Fibroblast of lung (primary cell): ENCODE measurements at regions not wholly inside any gene's neighbourhood (a gene's known extent, or its start where the extent isn't known, plus 50 kb on each side); places are given as distances from the start of the nearest gene placed in this dataset.

ENCODE experiments used
- DNase-seq, 2 donors: peaks; one replicate each; pipeline versions ENCODE4 v3.0.0 to v3.0.0-alpha.2; 2010; ENCODE audit warnings: low read depth in 2 of 2
- H2AFZ ChIP-seq: 2 replicates; pipeline ENCODE4 v1.5.1; 2012; ENCODE audit warnings: low read length, control low read depth, inconsistent platforms
- H3K27ac ChIP-seq: 2 replicates; pipeline ENCODE4 v1.5.1; 2011; ENCODE audit warnings: low read length, control low read depth; ENCODE audit not compliant: insufficient read depth
- H3K27me3 ChIP-seq: 2 replicates; pipeline ENCODE4 v1.5.1; 2011; ENCODE audit warnings: mild to moderate bottlenecking, low read length; ENCODE audit not compliant: control insufficient read depth, insufficient read depth
- H3K36me3 ChIP-seq: 2 replicates; pipeline ENCODE4 v1.5.1; 2011; ENCODE audit warnings: low read length; ENCODE audit not compliant: control insufficient read depth, insufficient read depth
- H3K4me1 ChIP-seq: 2 replicates; pipeline ENCODE4 v1.5.1; 2011; ENCODE audit warnings: low read length; ENCODE audit not compliant: control insufficient read depth, insufficient read depth; ENCODE audit errors: extremely low read depth
- H3K4me2 ChIP-seq: 2 replicates; pipeline ENCODE4 v1.5.1; 2011; ENCODE audit warnings: low read length, control low read depth; ENCODE audit not compliant: insufficient read depth; ENCODE audit errors: extremely low read depth
- H3K4me3 ChIP-seq, 4 experiments: fragments of 200-600 bp in 1 of 4; sonication (generic) in 1 of 4; replicated peaks in 1 of 4; 2 replicates each; pipeline ENCODE4 v1.5.1; 2011 to 2016; ENCODE audit warnings: low read length in 4 of 4, low read depth in 3 of 4, mild to moderate bottlenecking in 3 of 4, control low read depth in 2 of 4, inconsistent platforms in 1 of 4, mixed read lengths in 1 of 4; ENCODE audit not compliant: insufficient read depth in 1 of 4; ENCODE audit errors: control extremely low read depth in 1 of 4
- H3K79me2 ChIP-seq: 2 replicates; pipeline ENCODE4 v1.5.1; 2012; ENCODE audit warnings: mild to moderate bottlenecking, low read length, inconsistent platforms; ENCODE audit not compliant: control insufficient read depth, insufficient read depth
- H3K9ac ChIP-seq: 2 replicates; pipeline ENCODE4 v1.5.1; 2011; ENCODE audit warnings: mild to moderate bottlenecking, low read length, control low read depth; ENCODE audit not compliant: insufficient read depth
- H3K9me3 ChIP-seq: 2 replicates; pipeline ENCODE4 v1.5.1; 2012; ENCODE audit warnings: low read depth, low read length; ENCODE audit not compliant: control insufficient read depth, insufficient read depth
- H4K20me1 ChIP-seq: 2 replicates; pipeline ENCODE4 v1.5.1; 2011; ENCODE audit warnings: low read length; ENCODE audit not compliant: control insufficient read depth, insufficient read depth; ENCODE audit errors: extremely low read depth
- EZH2 ChIP-seq: IDR thresholded peaks from 2 replicates; pipeline ENCODE4 v1.5.1; 2012; ENCODE audit warnings: low read length, control low read depth, mild to moderate bottlenecking; ENCODE audit errors: missing control alignments
- TF ChIP-seq, protein P1 (sequence below), 2 donors: IDR thresholded peaks in 1 of 2; conservative IDR thresholded peaks in 1 of 2; 1 replicate in 1 of 2; 2 replicates in 1 of 2; pipeline ENCODE4 v1.5.1; 2011 to 2012; ENCODE audit warnings: low read length in 2 of 2, control low read depth in 1 of 2, inconsistent platforms in 1 of 2, low read depth in 1 of 2, mild to moderate bottlenecking in 1 of 2

- Histone ChIP-seq H2AFZ (no peak overlapping the region), H3K4me1 (no peaks in the 10 kb centered on the region), H4K20me1 (no peaks in the 10 kb centered on the region), H3K27ac (no peak overlapping the region), H3K36me3 (no peaks in the 10 kb centered on the region), H3K27me3 (no peaks in the 10 kb centered on the region), H3K9ac (no peak overlapping the region), H3K4me3 (no peak overlapping the region), H3K79me2 (no peaks in the 10 kb centered on the region), H3K9me3 (no peaks in the 10 kb centered on the region), H3K4me2 (no peak overlapping the region)
- no peak for TF ChIP-seq EZH2
- TF ChIP-seq, protein P1, sequence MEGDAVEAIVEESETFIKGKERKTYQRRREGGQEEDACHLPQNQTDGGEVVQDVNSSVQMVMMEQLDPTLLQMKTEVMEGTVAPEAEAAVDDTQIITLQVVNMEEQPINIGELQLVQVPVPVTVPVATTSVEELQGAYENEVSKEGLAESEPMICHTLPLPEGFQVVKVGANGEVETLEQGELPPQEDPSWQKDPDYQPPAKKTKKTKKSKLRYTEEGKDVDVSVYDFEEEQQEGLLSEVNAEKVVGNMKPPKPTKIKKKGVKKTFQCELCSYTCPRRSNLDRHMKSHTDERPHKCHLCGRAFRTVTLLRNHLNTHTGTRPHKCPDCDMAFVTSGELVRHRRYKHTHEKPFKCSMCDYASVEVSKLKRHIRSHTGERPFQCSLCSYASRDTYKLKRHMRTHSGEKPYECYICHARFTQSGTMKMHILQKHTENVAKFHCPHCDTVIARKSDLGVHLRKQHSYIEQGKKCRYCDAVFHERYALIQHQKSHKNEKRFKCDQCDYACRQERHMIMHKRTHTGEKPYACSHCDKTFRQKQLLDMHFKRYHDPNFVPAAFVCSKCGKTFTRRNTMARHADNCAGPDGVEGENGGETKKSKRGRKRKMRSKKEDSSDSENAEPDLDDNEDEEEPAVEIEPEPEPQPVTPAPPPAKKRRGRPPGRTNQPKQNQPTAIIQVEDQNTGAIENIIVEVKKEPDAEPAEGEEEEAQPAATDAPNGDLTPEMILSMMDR (conservative IDR thresholded peaks at IDR 0.05 in 1 of 2, IDR thresholded peaks at IDR 0.05 in 1 of 2; ENCODE audit: low read depth in 1 of 2, low read length in 2 of 2) = no peak
- DNase-seq = no peak
These were observed 112.2 kb upstream of the GALNT17 start for GRCh38 chr7:71019706-71020105.

- no peak overlapping the region for H3K4me3 ChIP-seq
These were observed 110.8 kb upstream of the GALNT17 start for GRCh38 chr7:71021131-71021530.

GRCh38 chr7:71026680-71027079 is 105.3 kb upstream of the GALNT17 start:
- Histone ChIP-seq H3K4me1 (no peaks in the 10 kb centered on the region), H2AFZ (no peak overlapping the region), H3K9me3 (no peaks in the 10 kb centered on the region), H3K9ac (no peak overlapping the region), H3K27me3 (no peaks in the 10 kb centered on the region), H3K4me2 (no peak overlapping the region), H3K27ac (no peak overlapping the region), H4K20me1 (no peaks in the 10 kb centered on the region), H3K4me3 (no peak overlapping the region), H3K36me3 (no peaks in the 10 kb centered on the region), H3K79me2 (no peaks in the 10 kb centered on the region)
- no peak for TF ChIP-seq EZH2
- TF ChIP-seq, protein P1 (conservative IDR thresholded peaks at IDR 0.05 in 1 of 2, IDR thresholded peaks at IDR 0.05 in 1 of 2; ENCODE audit: low read depth in 1 of 2, low read length in 2 of 2) = no peak
- DNase-seq = no peak

More at GRCh38 chr7:71021131-71021530, 110.8 kb upstream of the GALNT17 start:
- Histone ChIP-seq H4K20me1 (no peaks in the 10 kb centered on the region), H3K4me2 (no peak overlapping the region), H3K4me1 (no peaks in the 10 kb centered on the region), H3K27me3 (no peaks in the 10 kb centered on the region), H3K27ac (no peak overlapping the region), H2AFZ (no peak overlapping the region), H3K9ac (no peak overlapping the region), H3K79me2 (no peaks in the 10 kb centered on the region), H3K9me3 (no peaks in the 10 kb centered on the region), H3K36me3 (no peaks in the 10 kb centered on the region)
- no peak for DNase-seq
- TF ChIP-seq, protein P1 (conservative IDR thresholded peaks at IDR 0.05 in 1 of 2, IDR thresholded peaks at IDR 0.05 in 1 of 2; ENCODE audit: low read depth in 1 of 2, low read length in 2 of 2) = no peak
- no peak for TF ChIP-seq EZH2
